Transverse colon (tissue), 4 donors: ENCODE measurements at regions not wholly inside any gene's neighbourhood (a gene's known extent, or its start where the extent isn't known, plus 50 kb on each side); places are given as distances from the start of the nearest gene placed in this dataset.

Experiments used
- DNase-seq: peaks from one replicate; pipeline ENCODE4 v3.0.0-alpha.2; 2019
- H3K27ac ChIP-seq, 4 donors: fragments of 200-600 bp; sonication (generic); 2 replicates each; pipeline ENCODE4 v1.5.1; 2016 to 2018; ENCODE audit warnings: inconsistent platforms in 4 of 4
- H3K27me3 ChIP-seq: fragments of 200-600 bp; sonication (generic); 2 replicates; pipeline ENCODE4 v1.5.1; 2017; ENCODE audit warnings: inconsistent platforms
- H3K36me3 ChIP-seq, 4 donors: fragments of 200-600 bp; sonication (generic); 2 replicates each; pipeline ENCODE4 v1.5.1; 2017 to 2019; ENCODE audit warnings: inconsistent platforms in 4 of 4
- H3K4me1 ChIP-seq, 4 donors: fragments of 200-600 bp; sonication (generic); 2 replicates each; pipeline ENCODE4 v1.5.1; 2017 to 2020; ENCODE audit warnings: inconsistent platforms in 4 of 4
- H3K4me3 ChIP-seq, 4 donors: fragments of 200-600 bp; sonication (generic); 1 replicate in 1 of 4; 2 replicates in 3 of 4; pipeline versions ENCODE4 v1.5.1 to v1.6.1; 2017 to 2019; ENCODE audit warnings: inconsistent platforms in 4 of 4
- H3K9me3 ChIP-seq, 2 donors: fragments of 200-600 bp; sonication (generic); 2 replicates each; pipeline ENCODE4 v1.5.1; 2017 to 2019; ENCODE audit warnings: inconsistent platforms in 2 of 2
- EP300 ChIP-seq: sonication (generic); formaldehyde crosslinking; IDR thresholded peaks from one replicate; pipeline ENCODE4 v1.6.1; 2017; ENCODE audit warnings: antibody characterized with exemption, low read depth
- POLR2A ChIP-seq: fragments of 450-650 bp; IDR thresholded peaks from one replicate; pipeline ENCODE4 v1.6.1; 2016; ENCODE audit warnings: antibody characterized with exemption, mild to moderate bottlenecking, moderate library complexity
- POLR2AphosphoS5 ChIP-seq, 3 donors: sonication (generic); formaldehyde crosslinking; IDR thresholded peaks; one replicate each; pipeline ENCODE4 v1.6.1; 2016; ENCODE audit warnings: antibody characterized with exemption in 3 of 3
- WGBS, 2 donors: methylation state at CpG; one replicate each; pipeline ENCODE4 v1.1.5; 2018; ENCODE audit warnings: low coverage in 1 of 2; 5-methylcytosine and 5-hydroxymethylcytosine counted together
- in situ Hi-C, 4 donors: fragments of 200-750 bp; cut with MboI; loops; one replicate each; pipeline versions ENCODE4 v1.15.0 to v1.15.1; 2017; ENCODE audit warnings: low sequenced_read_pairs in 3 of 4, low pct_ligation_motif_present in 1 of 4, low pct_unique_long_range_greater_than_20kb in 1 of 4
- intact Hi-C: fragments of 100-400 bp; cut with DNase I; formaldehyde crosslinking; loops from one replicate; pipeline ENCODE4 v1.15.1; 2023; ENCODE audit warnings: low total_unique reads
- TF ChIP-seq, protein P1 (sequence below), 5 experiments: fragments of 200-600 bp in 3 of 5; fragments of 450-650 bp in 2 of 5; sonication (generic) in 3 of 5; IDR thresholded peaks; 1 replicate in 2 of 5; 2 replicates in 3 of 5; pipeline ENCODE4 v1.5.1; 2016 to 2017; ENCODE audit warnings: antibody characterized with exemption in 5 of 5, inconsistent platforms in 3 of 5, mild to moderate bottlenecking in 2 of 5, moderate library complexity in 1 of 5

- TF ChIP-seq EP300 (no peak), POLR2A (no peak), POLR2AphosphoS5 (IDR thresholded peaks at IDR 0.05) (no peak)
- TF ChIP-seq, protein P1, sequence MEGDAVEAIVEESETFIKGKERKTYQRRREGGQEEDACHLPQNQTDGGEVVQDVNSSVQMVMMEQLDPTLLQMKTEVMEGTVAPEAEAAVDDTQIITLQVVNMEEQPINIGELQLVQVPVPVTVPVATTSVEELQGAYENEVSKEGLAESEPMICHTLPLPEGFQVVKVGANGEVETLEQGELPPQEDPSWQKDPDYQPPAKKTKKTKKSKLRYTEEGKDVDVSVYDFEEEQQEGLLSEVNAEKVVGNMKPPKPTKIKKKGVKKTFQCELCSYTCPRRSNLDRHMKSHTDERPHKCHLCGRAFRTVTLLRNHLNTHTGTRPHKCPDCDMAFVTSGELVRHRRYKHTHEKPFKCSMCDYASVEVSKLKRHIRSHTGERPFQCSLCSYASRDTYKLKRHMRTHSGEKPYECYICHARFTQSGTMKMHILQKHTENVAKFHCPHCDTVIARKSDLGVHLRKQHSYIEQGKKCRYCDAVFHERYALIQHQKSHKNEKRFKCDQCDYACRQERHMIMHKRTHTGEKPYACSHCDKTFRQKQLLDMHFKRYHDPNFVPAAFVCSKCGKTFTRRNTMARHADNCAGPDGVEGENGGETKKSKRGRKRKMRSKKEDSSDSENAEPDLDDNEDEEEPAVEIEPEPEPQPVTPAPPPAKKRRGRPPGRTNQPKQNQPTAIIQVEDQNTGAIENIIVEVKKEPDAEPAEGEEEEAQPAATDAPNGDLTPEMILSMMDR (IDR thresholded peaks at IDR 0.05) = no peak
- in situ Hi-C loops (no loop called here), intact Hi-C loops (no loop called here)
- H3K4me3 ChIP-seq = no peak overlapping the region
- no peaks in the 10 kb centered on the region for H3K36me3 ChIP-seq
- no peaks in the 10 kb centered on the region for H3K9me3 ChIP-seq
- DNase-seq = no peak
- H3K4me1 ChIP-seq = no peaks in the 10 kb centered on the region
- WGBS, 2 donors = 91 to 93% methylated on average over 3 of the region's 3 CpGs
- no peak overlapping the region for H3K27ac ChIP-seq
- H3K27me3 ChIP-seq = no peaks in the 10 kb centered on the region
Measured at GRCh38 chr14:65867333-65867732, 454.8 kb downstream of the FUT8 start.

- Histone ChIP-seq H3K27ac (no peak overlapping the region), H3K4me1 (no peaks in the 10 kb centered on the region), H3K27me3 (no peaks in the 10 kb centered on the region), H3K4me3 (no peak overlapping the region), H3K36me3 (no peaks in the 10 kb centered on the region), H3K9me3 (no peaks in the 10 kb centered on the region)
- intact Hi-C loops (no loop called here), in situ Hi-C loops (no loop called here)
- TF ChIP-seq, protein P1 (IDR thresholded peaks at IDR 0.05) = no peak
- TF ChIP-seq POLR2AphosphoS5 (IDR thresholded peaks at IDR 0.05) = no peak
- no peak for TF ChIP-seq POLR2A
- no peak for TF ChIP-seq EP300
- no peak for DNase-seq
- WGBS, 2 donors = 76 to 81% methylated on average over 2 of the region's 2 CpGs
Measured at GRCh38 chr14:65872536-65872935, 460.0 kb downstream of the FUT8 start.

DNA sequence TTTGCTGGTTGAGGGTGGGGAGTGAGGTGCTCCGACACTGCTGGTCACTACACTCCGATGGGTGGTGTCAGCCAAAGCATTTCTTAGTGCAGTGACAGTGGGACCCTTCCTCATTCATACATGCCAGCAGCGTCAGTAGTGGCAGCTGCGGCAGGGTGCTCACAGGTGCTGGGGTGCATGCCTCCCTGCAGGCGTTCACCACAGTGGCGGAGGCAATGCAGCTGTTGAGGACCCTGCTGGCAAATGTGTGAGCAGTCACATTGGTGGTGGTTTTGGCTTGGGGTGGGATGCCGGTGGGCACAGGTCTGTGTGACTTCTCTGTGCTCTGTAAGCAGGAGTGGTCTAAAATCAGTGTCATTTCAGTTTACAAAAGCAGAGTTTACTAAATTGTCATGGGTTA is 464.6 kb downstream of the FUT8 start:
- intact Hi-C loops (no loop called here), in situ Hi-C loops (no loop called here)
- Histone ChIP-seq H3K27ac (no peak overlapping the region), H3K4me1 (no peaks in the 10 kb centered on the region), H3K27me3 (no peaks in the 10 kb centered on the region), H3K9me3 (no peaks in the 10 kb centered on the region), H3K36me3 (no peaks in the 10 kb centered on the region), H3K4me3 (no peak overlapping the region)
- TF ChIP-seq POLR2AphosphoS5 (IDR thresholded peaks at IDR 0.05) (no peak), POLR2A (no peak), EP300 (no peak)
- TF ChIP-seq, protein P1 (IDR thresholded peaks at IDR 0.05) = no peak
- DNase-seq = no peak
- 95% methylated on average over 7 of the region's 7 CpGs; no CpG with 5 or more reads in 1 of the 2 donors for WGBS, 2 donors

- no peaks in the 10 kb centered on the region for H3K36me3 ChIP-seq
- TF ChIP-seq, protein P1 (IDR thresholded peaks at IDR 0.05) = no peak
- TF ChIP-seq EP300 = no peak
- no peak for TF ChIP-seq POLR2AphosphoS5 (IDR thresholded peaks at IDR 0.05)
- TF ChIP-seq POLR2A = no peak
- DNase-seq = no peak
- H3K9me3 ChIP-seq = no peaks in the 10 kb centered on the region
- H3K27me3 ChIP-seq = no peaks in the 10 kb centered on the region
- no peak overlapping the region for H3K4me3 ChIP-seq
- no peaks in the 10 kb centered on the region for H3K4me1 ChIP-seq
- WGBS, 2 donors = 68 to 70% methylated on average over 4 of the region's 4 CpGs
- in situ Hi-C loops = no loop called here
- intact Hi-C loops = no loop called here
- H3K27ac ChIP-seq = no peak overlapping the region
Measured at GRCh38 chr14:65877624-65878023, 465.1 kb downstream of the FUT8 start.
